Liver (tissue), 8 donors: ENCODE measurements at regions not wholly inside any gene's neighbourhood (a gene's known extent, or its start where the extent isn't known, plus 50 kb on each side); places are given as distances from the start of the nearest gene placed in this dataset.

Experiments
- DNase-seq: peaks from one replicate; pipeline ENCODE4 v3.0.0-alpha.2; 2017; ENCODE audit warnings: low spot score
- H3K27ac ChIP-seq, 2 donors: one replicate each; pipeline ENCODE4 v1.7.0; 2013; ENCODE audit warnings: inconsistent platforms in 2 of 2, low read length in 2 of 2, control low read depth in 1 of 2, low read depth in 1 of 2, mild to moderate bottlenecking in 1 of 2
- H3K27me3 ChIP-seq, 4 donors: one replicate each; pipeline versions ENCODE4 v1.6.1 to v1.7.0; 2013; ENCODE audit warnings: low read length in 3 of 4, inconsistent platforms in 1 of 4, mild to moderate bottlenecking in 1 of 4, moderate library complexity in 1 of 4; ENCODE audit not compliant: control insufficient read depth in 4 of 4, insufficient read depth in 4 of 4
- H3K36me3 ChIP-seq, 4 donors: one replicate each; pipeline versions ENCODE4 v1.6.1 to v1.7.0; 2013; ENCODE audit warnings: low read length in 3 of 4, mild to moderate bottlenecking in 3 of 4, low read depth in 1 of 4, moderate library complexity in 1 of 4; ENCODE audit not compliant: control insufficient read depth in 4 of 4, insufficient read depth in 3 of 4
- H3K4me1 ChIP-seq, 4 donors: one replicate each; pipeline versions ENCODE4 v1.6.1 to v1.7.0; 2013; ENCODE audit warnings: low read length in 3 of 4, mild to moderate bottlenecking in 3 of 4, moderate library complexity in 1 of 4; ENCODE audit not compliant: control insufficient read depth in 4 of 4, insufficient read depth in 4 of 4
- H3K4me3 ChIP-seq, 3 donors: one replicate each; pipeline versions ENCODE4 v1.6.1 to v1.7.0; 2013; ENCODE audit warnings: low read length in 3 of 3, control low read depth in 1 of 3, low read depth in 1 of 3, mild to moderate bottlenecking in 1 of 3
- H3K9ac ChIP-seq, 2 donors: one replicate each; pipeline ENCODE4 v1.7.0; 2013; ENCODE audit warnings: low read length in 2 of 2, mild to moderate bottlenecking in 2 of 2, moderate library complexity in 2 of 2, control low read depth in 1 of 2, low read depth in 1 of 2
- H3K9me3 ChIP-seq, 4 donors: one replicate each; pipeline versions ENCODE4 v1.6.1 to v1.7.0; 2013; ENCODE audit warnings: low read length in 3 of 4; ENCODE audit not compliant: control insufficient read depth in 4 of 4
- ATF3 ChIP-seq: IDR thresholded peaks from 2 replicates; pipeline ENCODE4 v1.6.1; 2016; ENCODE audit warnings: antibody characterized with exemption
- CTCF ChIP-seq: fragments of 150-350 bp; IDR thresholded peaks from 2 replicates; pipeline ENCODE4 v1.5.1; 2017; ENCODE audit warnings: improper control_type of control experiment, low read depth, low read length; ENCODE audit not compliant: missing input control
- FOXA1 ChIP-seq: IDR thresholded peaks from 2 replicates; pipeline ENCODE4 v1.6.1; 2016; ENCODE audit warnings: antibody characterized with exemption
- FOXA2 ChIP-seq: IDR thresholded peaks from 2 replicates; pipeline ENCODE4 v1.6.1; 2016; ENCODE audit warnings: antibody characterized with exemption
- GABPA ChIP-seq, 2 donors: IDR thresholded peaks in 1 of 2; conservative IDR thresholded peaks in 1 of 2; 2 replicates each; pipeline ENCODE4 v1.6.1; 2016; ENCODE audit warnings: antibody characterized with exemption in 2 of 2, mild to moderate bottlenecking in 1 of 2, moderate library complexity in 1 of 2
- HNF4A ChIP-seq, 2 donors: conservative IDR thresholded peaks; 2 replicates each; pipeline ENCODE4 v1.6.1; 2016; ENCODE audit warnings: antibody characterized with exemption in 2 of 2, mild to moderate bottlenecking in 2 of 2
- HNF4G ChIP-seq: IDR thresholded peaks from 2 replicates; pipeline ENCODE4 v1.6.1; 2016; ENCODE audit warnings: antibody characterized with exemption
- JUND ChIP-seq, 2 donors: IDR thresholded peaks; 2 replicates each; pipeline ENCODE4 v1.6.1; 2016; ENCODE audit warnings: antibody characterized with exemption in 2 of 2
- TAF1 ChIP-seq: conservative IDR thresholded peaks from 2 replicates; pipeline ENCODE4 v1.6.1; 2016; ENCODE audit warnings: antibody characterized with exemption, mild to moderate bottlenecking
- YY1 ChIP-seq: IDR thresholded peaks from 2 replicates; pipeline ENCODE4 v1.6.1; 2016; ENCODE audit warnings: antibody characterized with exemption, mild to moderate bottlenecking
- ZBTB33 ChIP-seq: IDR thresholded peaks from 2 replicates; pipeline ENCODE4 v1.6.1; 2016; ENCODE audit warnings: antibody characterized with exemption
- WGBS: extraction: QIAGEN DNeasy Blood & Tissue Kit; methylation state at CpG from one replicate; pipeline ENCODE4 v1.1.7; 2013; 5-methylcytosine and 5-hydroxymethylcytosine counted together
- TF ChIP-seq, protein P1 (sequence below): IDR thresholded peaks from 2 replicates; pipeline ENCODE4 v1.6.1; 2016; ENCODE audit warnings: antibody characterized with exemption, mild to moderate bottlenecking
- donor health status: healthy.
- donor health status: healthy.
- donor health status: healthy.
- donor health status: healthy.
- donor health status: healthy.

DNA sequence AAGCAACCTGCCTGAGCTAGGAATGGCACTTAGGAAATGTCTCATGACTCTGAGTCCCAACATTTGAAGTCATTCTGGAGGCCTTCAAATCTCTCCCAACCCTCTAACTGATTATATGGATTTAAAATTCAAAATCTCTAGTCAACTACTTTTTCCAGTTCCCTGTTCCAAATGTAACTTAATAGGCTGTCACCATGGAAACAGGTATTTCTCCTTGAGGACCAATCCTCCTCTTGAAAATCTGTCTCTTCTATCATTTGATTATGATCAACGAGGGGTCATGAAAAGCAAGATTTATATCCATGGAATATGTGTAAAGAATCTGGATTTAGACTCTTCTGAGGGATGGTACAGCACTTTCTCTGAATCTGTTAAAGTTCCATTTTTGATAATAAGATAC, 127.3 kb upstream of the DTNBP1 start:
- Histone ChIP-seq H3K9me3 (no peaks in the 10 kb centered on the region), H3K9ac (no peak overlapping the region), H3K27ac (no peak overlapping the region), H3K4me1 (no peaks in the 10 kb centered on the region), H3K36me3 (no peaks in the 10 kb centered on the region), H3K27me3 (no peaks in the 10 kb centered on the region), H3K4me3 (no peak overlapping the region)
- DNase-seq = no peak
- TF ChIP-seq HNF4A (conservative IDR thresholded peaks at IDR 0.05) = no peak
- no peak for TF ChIP-seq YY1
- TF ChIP-seq FOXA2 = no peak
- TF ChIP-seq JUND (IDR thresholded peaks at IDR 0.05) = no peak
- TF ChIP-seq HNF4G = no peak
- TF ChIP-seq FOXA1 = no peak
- TF ChIP-seq GABPA (IDR thresholded peaks at IDR 0.05 in 1 of 2, conservative IDR thresholded peaks at IDR 0.05 in 1 of 2) = no peak
- WGBS = 95% methylated on average over 1 of the region's 1 CpG

GRCh38 chr6:15786846-15787245, 124.0 kb upstream of the DTNBP1 start:
- H3K9ac ChIP-seq = no peak overlapping the region
- no peaks in the 10 kb centered on the region for H3K27me3 ChIP-seq
- no peaks in the 10 kb centered on the region for H3K36me3 ChIP-seq
- TF ChIP-seq GABPA (IDR thresholded peaks at IDR 0.05 in 1 of 2, conservative IDR thresholded peaks at IDR 0.05 in 1 of 2) (no peak), YY1 (no peak), ZBTB33 (no peak), TAF1 (no peak)
- 96% methylated on average over 4 of the region's 4 CpGs for WGBS
- no peak overlapping the region for H3K4me3 ChIP-seq
- H3K27ac ChIP-seq = no peak overlapping the region
- no peaks in the 10 kb centered on the region for H3K4me1 ChIP-seq
- no peaks in the 10 kb centered on the region for H3K9me3 ChIP-seq
- DNase-seq = no peak

GRCh38 chr6:15783484-15783883, 120.7 kb upstream of the DTNBP1 start:
- DNase-seq = no peak
- Histone ChIP-seq H3K4me3 (no peak overlapping the region), H3K4me1 (peaks cover 0 to 3% (median 0%) of the 10 kb centered on the region in 4 donors), H3K27me3 (no peaks in the 10 kb centered on the region), H3K9me3 (no peaks in the 10 kb centered on the region), H3K27ac (no peak overlapping the region), H3K9ac (no peak overlapping the region), H3K36me3 (no peaks in the 10 kb centered on the region)
- 87% methylated on average over 3 of the region's 3 CpGs for WGBS
- no peak for TF ChIP-seq ATF3
- TF ChIP-seq, protein P1, sequence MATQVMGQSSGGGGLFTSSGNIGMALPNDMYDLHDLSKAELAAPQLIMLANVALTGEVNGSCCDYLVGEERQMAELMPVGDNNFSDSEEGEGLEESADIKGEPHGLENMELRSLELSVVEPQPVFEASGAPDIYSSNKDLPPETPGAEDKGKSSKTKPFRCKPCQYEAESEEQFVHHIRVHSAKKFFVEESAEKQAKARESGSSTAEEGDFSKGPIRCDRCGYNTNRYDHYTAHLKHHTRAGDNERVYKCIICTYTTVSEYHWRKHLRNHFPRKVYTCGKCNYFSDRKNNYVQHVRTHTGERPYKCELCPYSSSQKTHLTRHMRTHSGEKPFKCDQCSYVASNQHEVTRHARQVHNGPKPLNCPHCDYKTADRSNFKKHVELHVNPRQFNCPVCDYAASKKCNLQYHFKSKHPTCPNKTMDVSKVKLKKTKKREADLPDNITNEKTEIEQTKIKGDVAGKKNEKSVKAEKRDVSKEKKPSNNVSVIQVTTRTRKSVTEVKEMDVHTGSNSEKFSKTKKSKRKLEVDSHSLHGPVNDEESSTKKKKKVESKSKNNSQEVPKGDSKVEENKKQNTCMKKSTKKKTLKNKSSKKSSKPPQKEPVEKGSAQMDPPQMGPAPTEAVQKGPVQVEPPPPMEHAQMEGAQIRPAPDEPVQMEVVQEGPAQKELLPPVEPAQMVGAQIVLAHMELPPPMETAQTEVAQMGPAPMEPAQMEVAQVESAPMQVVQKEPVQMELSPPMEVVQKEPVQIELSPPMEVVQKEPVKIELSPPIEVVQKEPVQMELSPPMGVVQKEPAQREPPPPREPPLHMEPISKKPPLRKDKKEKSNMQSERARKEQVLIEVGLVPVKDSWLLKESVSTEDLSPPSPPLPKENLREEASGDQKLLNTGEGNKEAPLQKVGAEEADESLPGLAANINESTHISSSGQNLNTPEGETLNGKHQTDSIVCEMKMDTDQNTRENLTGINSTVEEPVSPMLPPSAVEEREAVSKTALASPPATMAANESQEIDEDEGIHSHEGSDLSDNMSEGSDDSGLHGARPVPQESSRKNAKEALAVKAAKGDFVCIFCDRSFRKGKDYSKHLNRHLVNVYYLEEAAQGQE = no peak
- no peak for TF ChIP-seq HNF4A (conservative IDR thresholded peaks at IDR 0.05)
- TF ChIP-seq FOXA1 = no peak
- no peak for TF ChIP-seq CTCF
